ENCODE measurements at regions not wholly inside any gene's neighbourhood (a gene's known extent, or its start where the extent isn't known, plus 50 kb on each side); places are given as distances from the start of the nearest gene placed in this dataset.
"Not testable (repeated sequence)": the region's sequence is repeated elsewhere in the genome, so short reads cannot be mapped to it uniquely, and the experiment has no call there.

DNA sequence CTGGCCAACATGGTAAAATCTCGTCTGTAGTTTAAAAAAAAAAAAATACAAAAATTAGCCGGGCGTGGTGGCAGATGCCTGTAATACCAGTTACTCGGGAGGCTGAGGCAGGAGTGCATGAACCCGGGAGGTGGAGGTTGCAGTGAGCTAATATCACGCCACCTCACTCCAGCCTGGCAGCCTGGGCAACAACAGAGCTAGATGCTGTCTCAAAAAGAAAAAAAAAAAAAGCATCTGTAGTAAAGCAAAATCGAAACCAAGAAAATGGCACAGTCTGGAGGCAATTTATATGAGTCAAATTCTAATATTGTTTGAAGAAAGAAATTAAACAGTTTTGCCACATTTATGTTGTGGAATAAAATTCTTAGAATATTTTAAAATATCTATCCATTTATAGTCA, 365.0 kb upstream of the CHORDC1 start:
- TF ChIP-seq, protein P1, sequence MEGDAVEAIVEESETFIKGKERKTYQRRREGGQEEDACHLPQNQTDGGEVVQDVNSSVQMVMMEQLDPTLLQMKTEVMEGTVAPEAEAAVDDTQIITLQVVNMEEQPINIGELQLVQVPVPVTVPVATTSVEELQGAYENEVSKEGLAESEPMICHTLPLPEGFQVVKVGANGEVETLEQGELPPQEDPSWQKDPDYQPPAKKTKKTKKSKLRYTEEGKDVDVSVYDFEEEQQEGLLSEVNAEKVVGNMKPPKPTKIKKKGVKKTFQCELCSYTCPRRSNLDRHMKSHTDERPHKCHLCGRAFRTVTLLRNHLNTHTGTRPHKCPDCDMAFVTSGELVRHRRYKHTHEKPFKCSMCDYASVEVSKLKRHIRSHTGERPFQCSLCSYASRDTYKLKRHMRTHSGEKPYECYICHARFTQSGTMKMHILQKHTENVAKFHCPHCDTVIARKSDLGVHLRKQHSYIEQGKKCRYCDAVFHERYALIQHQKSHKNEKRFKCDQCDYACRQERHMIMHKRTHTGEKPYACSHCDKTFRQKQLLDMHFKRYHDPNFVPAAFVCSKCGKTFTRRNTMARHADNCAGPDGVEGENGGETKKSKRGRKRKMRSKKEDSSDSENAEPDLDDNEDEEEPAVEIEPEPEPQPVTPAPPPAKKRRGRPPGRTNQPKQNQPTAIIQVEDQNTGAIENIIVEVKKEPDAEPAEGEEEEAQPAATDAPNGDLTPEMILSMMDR (IDR thresholded peaks at IDR 0.05): no peak
- H3K4me1 ChIP-seq: no peaks in the 10 kb centered on the region
- H3K27me3 ChIP-seq: no peaks in the 10 kb centered on the region
- no peak for DNase-seq (ENCODE audit: low spot score in 2 of 2)
- intact Hi-C loops (cut with DNase I): no loop called here
- no peaks in the 10 kb centered on the region for H3K9me3 ChIP-seq
- H3K27ac ChIP-seq: no peak overlapping the region
- no peaks in the 10 kb centered on the region for H3K36me3 ChIP-seq
- no peak overlapping the region for H3K4me3 ChIP-seq

DNA sequence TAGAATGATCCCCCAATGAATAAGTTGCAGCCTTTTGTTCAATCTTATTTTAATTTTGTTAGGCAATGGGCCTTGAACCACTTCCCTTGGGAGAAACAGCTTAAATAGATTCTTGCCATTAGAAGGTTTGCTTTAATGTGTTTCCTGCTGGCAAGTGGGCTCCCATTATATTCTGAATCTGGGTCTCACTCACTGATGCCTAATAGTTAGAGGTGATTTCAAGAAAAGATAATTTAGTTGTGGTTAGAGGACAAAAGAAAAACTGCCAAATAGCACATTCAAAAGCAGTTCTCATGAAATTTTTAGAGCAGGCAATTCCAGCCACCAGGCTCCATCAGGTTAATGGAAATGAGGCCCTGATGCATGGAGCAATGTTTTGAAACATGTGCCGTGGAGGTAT, 362.6 kb upstream of the CHORDC1 start:
- H3K9me3 ChIP-seq: no peaks in the 10 kb centered on the region
- no peak for DNase-seq (ENCODE audit: low spot score in 2 of 2)
- no peaks in the 10 kb centered on the region for H3K4me1 ChIP-seq
- H3K4me3 ChIP-seq: no peak overlapping the region
- TF ChIP-seq, protein P1 (IDR thresholded peaks at IDR 0.05): no peak
- H3K36me3 ChIP-seq: no peaks in the 10 kb centered on the region
- intact Hi-C loops (cut with DNase I): no loop called here
- no peak overlapping the region for H3K27ac ChIP-seq
- no peaks in the 10 kb centered on the region for H3K27me3 ChIP-seq

DNA sequence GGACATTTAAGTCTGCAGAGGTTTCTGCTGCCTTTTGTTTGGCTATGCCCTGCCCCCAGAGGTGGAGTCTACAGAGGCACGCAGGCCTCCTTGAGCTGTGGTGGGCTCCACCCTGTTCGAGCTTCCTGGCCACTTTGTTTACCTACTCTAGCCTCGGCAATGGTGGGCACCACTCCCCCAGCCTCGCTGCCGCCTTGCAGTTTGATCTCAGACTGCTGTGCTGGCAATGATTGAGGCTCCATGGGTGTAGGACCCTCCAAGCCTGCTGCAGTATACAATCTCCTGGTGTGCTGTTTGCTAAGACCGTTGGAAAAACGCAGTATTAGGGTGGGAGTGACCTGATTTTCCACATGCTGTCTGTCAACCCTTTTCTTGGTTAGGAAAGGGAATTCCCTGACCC, 360.1 kb upstream of the CHORDC1 start:
- DNase-seq (ENCODE audit: low spot score in 2 of 2); H3K27ac ChIP-seq; intact Hi-C loops (cut with DNase I); H3K27me3 ChIP-seq; H3K36me3 ChIP-seq; H3K4me1 ChIP-seq; H3K9me3 ChIP-seq; H3K4me3 ChIP-seq: not testable (repeated sequence)

DNA sequence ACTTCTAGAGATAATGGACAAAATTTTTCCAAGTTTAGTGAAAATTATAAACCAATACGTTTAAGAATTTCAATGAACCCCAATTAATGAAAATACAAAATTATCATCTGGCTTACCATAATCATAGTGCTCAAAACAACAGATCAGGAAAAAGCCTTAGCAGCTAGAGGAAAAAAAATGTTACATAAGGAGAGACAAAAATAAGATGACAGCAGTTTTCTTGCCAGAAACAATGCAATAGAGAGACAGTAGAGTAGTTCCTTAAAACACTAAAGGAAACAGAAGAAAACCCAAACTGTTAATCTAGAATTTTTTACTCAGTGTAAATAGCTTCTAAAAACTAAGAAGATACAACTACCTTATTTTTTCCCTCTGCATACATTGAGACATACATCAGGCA, 341.7 kb upstream of the CHORDC1 start:
- intact Hi-C loops (cut with DNase I): no loop called here
- Histone ChIP-seq H3K4me1 (no peaks in the 10 kb centered on the region), H3K27ac (no peak overlapping the region), H3K36me3 (no peaks in the 10 kb centered on the region), H3K9me3 (no peaks in the 10 kb centered on the region), H3K27me3 (no peaks in the 10 kb centered on the region), H3K4me3 (no peak overlapping the region)
- TF ChIP-seq, protein P1 (IDR thresholded peaks at IDR 0.05): no peak
- DNase-seq (ENCODE audit: low spot score in 2 of 2): no peak

DNA sequence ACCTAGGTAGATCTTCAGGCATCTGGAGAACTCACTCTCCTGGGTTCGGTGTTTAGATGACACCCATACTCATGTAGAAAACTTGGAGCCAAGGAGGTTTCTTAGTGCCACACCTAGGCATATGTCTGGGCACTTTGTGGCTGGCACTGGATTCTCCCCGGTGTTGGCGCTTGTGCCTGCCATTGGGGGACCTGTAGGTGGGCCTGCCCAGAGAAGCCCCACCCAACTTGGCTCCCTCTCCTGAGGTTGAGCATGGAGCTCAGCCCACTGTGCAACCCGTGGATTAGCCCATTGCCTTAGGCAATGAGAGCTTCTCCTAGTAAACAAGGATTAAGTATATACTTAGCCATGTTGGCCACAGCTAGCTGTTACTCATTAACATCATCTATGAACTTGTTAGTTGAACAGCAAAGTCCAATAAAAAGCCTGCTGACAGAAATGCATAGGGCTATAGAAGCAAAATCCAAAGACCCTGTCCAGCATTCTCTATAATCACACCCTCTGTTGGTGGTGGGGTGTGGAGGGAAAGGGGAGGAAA, 335.5 kb upstream of the CHORDC1 start:
- TF ChIP-seq, protein P1 (IDR thresholded peaks at IDR 0.05): no peak
- H3K4me1 ChIP-seq: no peaks in the 10 kb centered on the region
- H3K27me3 ChIP-seq: no peaks in the 10 kb centered on the region
- DNase-seq (ENCODE audit: low spot score in 2 of 2): no peak
- no peak overlapping the region for H3K27ac ChIP-seq
- intact Hi-C loops (cut with DNase I): no loop called here
- no peaks in the 10 kb centered on the region for H3K9me3 ChIP-seq
- no peak overlapping the region for H3K4me3 ChIP-seq
- no peaks in the 10 kb centered on the region for H3K36me3 ChIP-seq

DNA sequence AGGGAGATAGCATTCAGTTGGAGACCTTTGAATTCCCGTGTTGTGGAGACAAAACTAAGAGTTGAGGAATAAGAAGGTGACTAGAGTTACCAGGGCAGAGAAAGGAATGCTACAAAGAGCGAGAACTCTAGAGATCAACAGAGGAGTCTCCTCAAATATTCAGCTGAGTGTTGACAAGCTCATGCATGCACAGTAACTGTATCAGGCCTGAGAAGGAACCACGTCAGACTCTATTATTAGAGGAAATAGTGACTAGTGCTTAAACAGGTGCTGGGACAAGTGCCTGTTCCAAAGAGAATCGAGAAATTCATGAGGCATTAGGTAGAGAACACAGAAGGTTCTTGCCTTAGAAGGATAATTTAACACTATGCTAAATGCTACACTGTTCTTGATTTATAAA, 333.8 kb upstream of the CHORDC1 start:
- Histone ChIP-seq H3K27ac (no peak overlapping the region), H3K27me3 (no peaks in the 10 kb centered on the region), H3K9me3 (no peaks in the 10 kb centered on the region), H3K4me3 (no peak overlapping the region), H3K4me1 (no peaks in the 10 kb centered on the region), H3K36me3 (no peaks in the 10 kb centered on the region)
- DNase-seq (ENCODE audit: low spot score in 2 of 2): no peak
- TF ChIP-seq, protein P1 (IDR thresholded peaks at IDR 0.05): no peak
- intact Hi-C loops (cut with DNase I): no loop called here

Measured in ascending aorta (tissue), 2 donors.